ENCODE measurements at regions not wholly inside any gene's neighbourhood (a gene's known extent, or its start where the extent isn't known, plus 50 kb on each side); places are given as distances from the start of the nearest gene placed in this dataset.
"Not testable (repeated sequence)": the region's sequence is repeated elsewhere in the genome, so short reads cannot be mapped to it uniquely, and the experiment has no call there.

DNA sequence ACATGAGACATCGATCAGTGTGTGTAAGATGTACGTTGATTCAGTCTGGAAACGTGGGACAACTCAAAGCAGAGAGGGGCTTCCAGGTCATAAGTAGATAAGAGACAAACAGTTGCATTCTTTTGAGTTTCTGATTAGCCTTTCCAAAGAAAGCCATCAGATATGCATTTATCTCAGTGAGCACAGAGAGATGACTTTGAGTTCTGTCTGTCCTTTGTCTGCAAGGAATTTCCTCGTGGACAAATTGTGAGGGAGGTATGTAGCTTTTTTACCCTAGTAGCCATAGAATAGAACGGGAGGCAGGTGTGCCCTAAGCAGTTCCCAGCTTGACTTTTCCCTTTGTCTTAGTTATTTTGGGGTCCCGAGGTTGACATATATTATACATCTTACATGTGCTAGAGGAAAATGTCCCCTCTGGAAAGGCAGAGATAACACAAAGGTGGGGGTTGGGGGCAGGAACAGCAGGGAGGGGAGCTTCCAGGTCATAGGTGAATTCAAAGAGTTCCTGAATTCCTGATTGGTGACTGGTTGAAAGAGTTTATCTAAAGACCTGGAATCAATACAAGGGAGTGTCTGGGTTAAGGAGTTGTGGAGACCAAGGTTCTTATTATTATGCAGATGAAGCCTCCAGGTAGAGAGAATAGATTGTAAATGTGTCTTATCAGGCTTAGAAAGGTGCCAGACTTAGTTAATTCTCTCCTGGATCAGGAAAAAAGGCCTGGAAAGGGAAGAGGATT is 237.0 kb downstream of the NFATC2 start:
- DNase-seq: no peak

DNA sequence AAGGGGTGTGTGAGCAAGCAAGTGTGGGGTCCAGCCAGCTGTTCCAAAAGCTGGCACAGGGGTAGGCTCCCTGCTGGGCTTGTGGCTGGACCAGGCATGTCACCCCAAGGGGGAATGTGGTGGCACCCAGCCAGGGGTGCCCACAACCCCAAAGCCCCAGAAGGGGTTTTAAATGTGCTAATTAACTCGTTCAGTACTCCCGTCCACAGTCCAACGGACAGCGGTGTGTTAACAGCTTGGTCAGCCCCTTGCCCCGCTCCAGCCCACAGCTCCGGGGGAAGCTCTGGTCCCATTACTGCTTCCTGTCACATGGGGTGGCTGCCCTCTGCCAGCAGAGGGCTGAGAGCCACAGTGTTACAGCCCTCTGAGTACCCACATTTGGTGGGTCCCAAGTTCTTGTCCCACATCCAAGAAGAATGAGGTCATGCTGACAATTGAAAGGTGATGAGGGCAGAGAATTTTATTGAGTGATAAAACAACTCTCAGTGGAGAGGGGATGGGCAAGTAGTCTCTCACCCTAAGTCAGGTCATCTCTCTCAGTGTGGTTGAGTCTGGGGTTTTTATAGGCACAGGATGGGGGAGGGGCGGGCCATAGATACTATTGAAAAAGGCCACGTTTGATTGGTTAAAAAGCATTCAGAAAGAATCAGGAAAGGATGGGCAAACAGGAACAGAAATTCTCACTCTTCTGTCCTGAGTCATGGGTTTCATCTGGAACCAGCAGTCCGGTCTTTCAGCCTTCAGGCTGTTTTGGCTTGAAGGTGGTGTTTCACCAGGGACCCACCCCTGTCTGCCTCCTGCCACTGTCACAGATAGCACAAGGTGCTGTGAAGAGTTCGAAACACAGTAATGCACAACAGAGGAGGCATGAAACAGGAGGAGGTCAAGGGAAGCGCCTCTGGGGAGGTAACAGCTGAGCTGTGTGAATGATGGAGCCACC is 238.5 kb downstream of the NFATC2 start:
- no peak for DNase-seq

DNA sequence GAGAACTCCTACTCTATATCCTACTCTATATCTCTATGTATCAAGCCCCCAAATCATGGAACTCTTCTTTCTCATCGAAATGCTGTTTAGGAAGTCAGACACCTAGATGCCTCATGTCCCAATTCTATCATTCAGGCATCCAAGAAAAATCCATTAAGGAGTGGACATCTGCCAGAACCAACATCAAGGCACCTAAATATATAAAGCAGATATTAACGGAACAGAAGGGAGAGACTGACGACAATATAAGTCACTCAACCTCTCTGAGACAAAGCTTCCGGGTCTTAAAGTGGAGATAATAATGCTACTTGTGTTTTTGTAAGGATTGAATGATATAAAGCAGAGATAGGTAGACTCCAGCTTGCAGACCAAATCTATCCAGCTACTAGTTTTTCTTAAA is 241.5 kb downstream of the NFATC2 start:
- DNase-seq: no peak

DNA sequence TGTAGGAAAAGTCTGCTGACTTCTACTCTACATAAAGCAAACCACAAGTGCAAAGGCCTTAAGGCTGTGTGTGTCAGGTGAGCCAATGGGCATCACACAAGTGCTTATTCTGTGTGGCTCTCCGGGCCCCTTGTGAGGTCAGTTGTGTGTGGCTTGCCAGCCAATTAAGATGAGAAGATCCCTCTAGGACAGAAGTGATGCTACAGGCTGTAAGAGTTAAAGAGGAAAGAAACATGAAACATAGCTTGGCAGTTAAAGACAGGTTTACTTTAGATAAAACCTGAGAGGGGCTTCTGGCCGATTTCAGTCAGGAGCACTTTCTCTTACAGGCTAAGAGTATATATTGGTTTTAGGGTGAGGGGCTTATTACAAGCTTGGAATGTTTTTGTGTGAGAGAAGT is 242.4 kb downstream of the NFATC2 start:
- no peak for DNase-seq

DNA sequence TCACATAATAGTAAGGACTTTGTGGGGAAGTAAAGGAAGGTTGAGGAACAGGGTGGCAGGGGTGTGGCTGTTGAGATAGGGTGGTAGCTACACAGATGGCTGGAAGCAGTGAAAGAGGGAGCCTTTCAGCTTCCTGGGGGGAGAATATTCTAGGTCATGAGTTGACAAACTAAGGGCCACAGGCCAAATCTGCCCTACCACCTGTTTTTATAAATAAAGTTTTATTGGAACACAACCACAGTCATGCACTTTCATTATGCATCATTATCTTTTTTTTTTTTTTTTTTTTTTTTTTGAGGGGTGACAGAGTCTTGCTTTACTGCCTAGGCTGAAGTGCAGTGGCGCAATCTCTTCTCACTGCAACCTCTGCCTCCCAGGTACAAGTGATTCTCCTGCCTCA is 243.1 kb downstream of the NFATC2 start:
- no peak for DNase-seq

DNA sequence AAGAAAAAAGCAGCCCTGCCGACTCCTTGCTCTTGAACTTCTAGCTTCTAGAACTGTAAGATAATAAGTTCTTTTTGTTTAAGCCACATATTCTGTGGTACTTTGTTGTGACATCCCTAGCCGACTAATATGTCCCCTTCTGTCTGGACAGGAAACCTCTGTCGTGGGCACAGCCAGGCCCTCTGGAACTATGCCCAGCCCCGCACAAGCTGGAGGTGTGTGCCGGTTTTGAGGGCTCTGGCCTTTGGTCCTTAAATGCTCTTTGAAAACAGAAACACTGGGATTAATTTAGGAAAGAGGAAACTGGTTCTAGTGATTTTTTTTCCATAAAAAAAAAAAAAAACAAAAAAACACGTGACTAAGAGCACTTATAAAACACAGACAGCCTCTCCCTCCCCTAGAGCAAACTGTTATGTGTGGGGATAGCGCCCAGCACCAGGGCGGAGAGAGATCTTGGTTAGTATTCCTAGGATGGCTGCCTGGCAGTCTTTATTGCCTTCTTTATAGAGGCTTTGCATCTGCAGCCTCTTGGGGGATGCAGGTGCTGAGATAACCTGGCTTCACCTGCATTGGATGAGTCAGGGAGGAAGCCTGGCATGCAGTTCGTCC is 244.3 kb downstream of the NFATC2 start:
- DNase-seq: no peak

DNA sequence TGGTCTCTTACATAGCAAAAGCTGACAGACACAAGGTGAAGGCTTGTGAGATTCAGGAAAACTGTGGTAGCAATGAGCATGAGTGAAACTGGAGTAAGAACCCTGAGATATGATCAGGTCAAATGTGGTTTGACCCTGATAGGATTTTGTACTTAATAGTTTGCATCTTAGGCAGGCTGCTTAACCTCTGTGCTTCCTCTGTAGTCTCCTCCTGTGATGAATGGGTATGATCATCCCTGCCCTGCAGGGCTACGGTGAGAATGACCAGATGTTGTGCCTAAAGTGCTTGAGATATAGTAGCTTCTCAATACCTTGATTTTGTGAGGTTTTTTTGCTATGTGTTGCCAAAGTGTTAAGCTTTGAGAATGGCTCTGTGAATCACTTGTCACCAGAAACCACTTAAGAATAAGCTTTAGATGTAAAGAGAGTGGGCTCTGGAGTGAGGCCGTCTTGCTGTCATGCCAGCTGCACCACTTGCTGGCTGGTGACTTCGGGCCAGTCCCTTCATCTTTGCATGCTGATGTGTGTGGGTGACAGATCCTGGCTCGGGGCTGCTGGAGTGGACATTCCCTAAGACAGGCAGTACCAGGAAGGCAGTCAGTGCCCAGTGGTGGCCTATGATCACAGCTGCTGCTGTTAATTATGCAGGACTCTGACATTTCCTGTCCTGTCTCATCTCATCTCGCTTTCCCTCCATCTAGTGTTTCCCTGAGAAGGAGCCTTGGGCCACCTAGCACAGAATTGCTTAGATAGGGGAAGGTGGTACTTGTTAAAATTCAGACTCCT is 254.7 kb downstream of the NFATC2 start:
- DNase-seq: no peak

DNA sequence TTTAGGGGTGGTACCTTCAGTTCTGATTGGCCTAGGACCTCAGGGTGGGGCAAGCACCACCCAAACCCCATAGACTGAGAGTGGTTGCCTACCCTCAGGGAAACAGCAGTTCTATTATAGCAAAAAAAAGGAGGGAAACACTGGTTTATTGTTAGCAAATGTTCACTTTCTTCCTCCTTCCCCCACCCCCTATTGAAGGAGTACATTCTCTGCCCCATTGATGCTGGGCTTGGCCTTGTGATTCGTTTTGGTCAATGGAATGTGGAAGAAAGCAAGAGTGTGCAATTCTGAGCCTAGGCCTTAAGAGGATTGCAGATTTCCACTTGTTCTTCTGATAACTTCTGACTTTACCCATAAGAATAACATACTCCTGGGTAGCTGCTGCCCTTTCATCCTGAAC is 255.8 kb downstream of the NFATC2 start:
- DNase-seq: no peak

DNA sequence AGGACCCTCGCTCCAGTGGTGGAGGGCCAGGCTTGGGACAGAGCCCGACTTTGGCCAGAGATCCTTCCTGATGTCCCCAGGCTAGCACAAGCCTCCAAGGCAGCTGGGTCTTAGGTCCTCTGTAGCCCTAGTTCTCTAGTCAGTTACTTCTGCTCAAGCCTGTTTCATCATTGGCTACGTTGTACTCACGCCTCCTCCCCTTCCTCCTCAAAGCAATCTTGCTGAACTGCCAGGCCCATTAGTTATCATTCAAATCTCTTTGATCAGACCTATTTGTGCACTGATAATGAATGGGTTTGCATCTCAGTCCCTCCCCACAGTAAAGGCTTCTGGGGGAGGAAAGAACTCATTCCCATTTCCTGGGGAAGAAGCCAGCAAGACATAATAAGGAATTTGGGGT is 256.8 kb downstream of the NFATC2 start:
- no peak for DNase-seq

DNA sequence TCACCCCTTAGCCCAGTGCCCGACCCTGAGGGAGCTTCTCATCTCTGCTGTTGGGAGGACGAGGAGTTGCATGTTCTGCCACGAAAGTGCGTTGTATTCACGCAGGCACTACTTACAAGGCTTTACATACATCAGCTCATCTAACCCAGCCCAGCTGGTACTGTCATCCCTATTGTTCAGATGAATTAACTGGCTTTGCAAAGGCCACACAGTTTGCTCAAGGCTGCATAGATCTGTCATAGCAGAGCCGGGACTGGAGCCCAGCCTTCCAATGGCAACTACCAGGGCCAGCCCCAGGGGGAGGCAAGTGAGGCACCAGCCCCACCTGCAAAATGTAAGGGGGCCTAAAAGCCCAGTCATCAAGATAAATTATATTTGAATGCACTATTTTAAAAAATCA is 257.6 kb downstream of the NFATC2 start:
- DNase-seq: no peak

DNA sequence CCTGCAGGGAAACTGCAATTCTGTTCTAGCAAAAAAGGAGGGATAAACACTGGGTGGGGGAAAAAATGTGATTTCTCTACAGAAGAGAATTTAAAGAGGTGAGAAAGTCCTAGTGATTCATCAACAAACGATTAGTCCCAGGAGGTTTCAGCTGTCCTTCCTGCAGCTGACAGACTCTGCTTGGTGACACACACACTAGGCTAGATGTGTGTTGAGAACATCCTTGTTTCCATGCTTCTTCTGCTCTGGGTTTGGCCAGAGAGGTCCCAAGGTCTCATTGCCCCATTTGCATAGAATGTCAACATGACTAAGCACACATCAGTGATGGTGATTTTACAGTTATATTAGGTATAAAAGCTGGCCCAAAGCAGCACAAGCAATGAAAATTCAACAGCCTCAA is 258.3 kb downstream of the NFATC2 start:
- DNase-seq: no peak

DNA sequence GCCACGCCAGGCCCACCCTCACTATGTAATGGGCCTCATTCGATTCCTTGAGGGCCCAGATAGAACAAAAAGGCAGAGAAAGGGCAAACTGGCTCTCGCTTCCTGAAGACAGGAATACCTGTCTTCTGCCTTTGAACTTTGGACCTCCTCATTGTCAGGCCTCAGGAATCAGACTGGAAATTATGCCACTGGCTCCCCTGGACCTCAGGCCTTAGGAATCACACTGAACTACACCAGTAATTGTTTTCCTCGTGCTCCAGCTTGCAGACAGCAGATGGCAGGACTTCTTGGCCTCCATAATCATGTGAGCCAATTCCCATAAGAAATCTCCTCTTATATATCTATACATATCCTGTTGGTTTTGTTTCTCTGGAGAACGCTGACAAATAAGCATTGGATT is 258.6 kb upstream of the KCNG1 start:
- DNase-seq: no peak

DNA sequence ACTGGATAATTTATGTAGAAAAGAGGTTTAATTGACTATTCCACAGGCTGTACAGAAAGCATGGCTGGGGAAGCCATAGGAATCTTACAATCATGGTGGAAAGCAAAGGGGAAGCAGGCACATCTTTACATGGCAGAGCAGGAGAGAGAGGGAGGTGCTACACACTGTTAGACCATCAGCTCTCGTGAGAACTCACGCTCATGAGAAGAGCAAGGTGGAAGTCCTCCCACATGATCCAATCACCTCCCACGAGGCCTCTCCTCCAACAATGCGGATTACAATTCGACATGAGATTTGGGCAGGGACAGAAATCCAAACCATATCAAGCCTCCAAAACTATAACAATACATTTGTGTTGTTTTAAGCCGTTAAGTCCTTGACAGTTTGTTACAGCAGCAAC is 257.1 kb upstream of the KCNG1 start:
- DNase-seq: no peak

DNA sequence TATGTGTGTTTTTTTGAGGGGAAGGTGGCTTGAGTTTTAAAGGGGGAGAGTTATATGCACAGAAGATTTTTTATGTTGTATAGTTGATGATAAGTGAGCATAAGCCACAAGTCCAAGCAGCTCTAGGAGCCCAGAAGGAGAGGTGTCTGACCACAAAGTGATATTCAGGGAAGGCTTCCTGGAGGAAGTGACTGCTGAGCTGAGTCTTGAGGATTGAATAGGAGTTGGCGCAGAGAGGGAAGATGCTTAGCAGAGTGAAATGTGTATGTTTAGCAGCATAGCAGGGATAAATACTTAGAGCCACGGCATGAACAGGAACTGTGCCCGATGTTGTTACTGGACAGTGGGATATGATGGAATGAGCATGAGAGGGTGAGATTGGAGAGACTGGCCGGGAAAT is 255.1 kb upstream of the KCNG1 start:
- no peak for DNase-seq

DNA sequence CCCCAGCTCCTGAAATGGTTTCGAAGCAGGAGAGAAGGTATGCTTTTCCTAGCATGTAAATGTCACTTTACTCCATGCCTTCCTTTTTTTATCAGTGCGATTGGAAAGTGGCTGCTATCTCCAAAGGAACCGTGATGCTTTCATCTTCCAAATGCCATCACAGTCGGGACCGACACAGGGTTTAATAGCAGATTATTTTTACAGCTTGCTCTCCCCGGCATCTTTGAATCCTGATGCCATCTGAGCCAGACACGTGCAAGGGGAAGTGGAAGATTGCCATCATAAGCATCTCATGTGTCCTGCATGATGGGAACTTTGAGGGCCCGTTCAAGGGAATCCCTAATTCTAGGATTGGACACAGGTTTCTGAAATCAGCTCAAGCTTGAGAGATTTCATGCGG is 253.4 kb upstream of the KCNG1 start:
- no peak for DNase-seq

DNA sequence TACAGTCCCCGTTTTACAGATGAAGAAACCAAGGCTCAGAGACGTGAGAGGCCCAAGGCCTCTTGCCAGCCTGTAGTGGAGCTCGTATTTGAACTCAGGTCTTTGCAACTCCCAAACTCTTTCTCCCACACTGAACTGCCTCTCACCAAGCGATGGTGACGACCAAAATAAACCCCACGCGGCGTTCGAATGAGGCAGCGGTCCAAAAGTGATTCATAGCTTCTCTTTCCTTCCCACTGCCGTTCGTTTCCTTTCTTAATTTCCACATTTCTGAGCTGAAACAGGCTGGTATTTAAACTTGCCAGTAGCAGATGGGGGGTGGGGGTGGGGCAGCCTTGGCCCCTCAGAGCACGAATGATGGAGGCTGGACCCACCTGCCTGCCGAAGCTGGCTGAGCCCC is 252.9 kb upstream of the KCNG1 start:
- no peak for DNase-seq

DNA sequence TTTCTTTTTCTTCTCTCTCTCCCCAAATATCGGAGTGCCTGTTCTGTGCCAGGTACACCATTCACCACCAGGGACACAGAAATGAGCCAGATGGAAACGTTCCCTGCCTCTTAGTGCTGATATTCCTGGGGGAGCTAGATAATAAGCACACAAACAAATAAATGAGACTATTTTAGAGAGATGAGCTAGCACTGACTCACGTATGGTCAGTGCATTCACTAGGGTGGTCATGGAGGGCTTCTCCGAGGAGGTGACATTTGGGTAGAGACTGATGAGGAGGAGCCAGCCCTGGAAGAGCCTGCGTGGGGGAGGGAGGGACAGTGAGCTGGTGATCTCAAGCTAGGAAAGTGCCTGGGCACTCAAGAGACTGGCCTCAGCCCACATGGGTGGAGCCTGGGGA is 252.3 kb upstream of the KCNG1 start:
- DNase-seq: no peak

DNA sequence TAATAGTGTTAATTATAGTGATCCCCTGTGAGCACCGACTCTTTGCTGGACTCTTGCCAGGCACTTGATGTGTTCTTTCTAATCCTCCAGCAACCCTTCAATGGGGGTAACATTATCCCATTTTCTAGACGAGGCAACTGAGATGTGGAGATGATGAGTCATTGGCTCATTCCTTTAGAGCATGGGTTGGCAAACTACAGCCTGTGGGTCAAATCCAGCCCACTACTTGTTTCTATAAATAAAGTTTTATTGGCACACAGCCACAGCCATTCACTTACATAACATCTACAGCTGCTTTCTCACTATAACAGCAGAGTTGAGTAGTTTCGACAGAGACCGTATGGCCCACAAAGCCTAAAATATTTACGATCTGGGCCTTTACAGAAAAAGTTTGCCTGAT is 249.5 kb upstream of the KCNG1 start:
- DNase-seq: no peak

DNA sequence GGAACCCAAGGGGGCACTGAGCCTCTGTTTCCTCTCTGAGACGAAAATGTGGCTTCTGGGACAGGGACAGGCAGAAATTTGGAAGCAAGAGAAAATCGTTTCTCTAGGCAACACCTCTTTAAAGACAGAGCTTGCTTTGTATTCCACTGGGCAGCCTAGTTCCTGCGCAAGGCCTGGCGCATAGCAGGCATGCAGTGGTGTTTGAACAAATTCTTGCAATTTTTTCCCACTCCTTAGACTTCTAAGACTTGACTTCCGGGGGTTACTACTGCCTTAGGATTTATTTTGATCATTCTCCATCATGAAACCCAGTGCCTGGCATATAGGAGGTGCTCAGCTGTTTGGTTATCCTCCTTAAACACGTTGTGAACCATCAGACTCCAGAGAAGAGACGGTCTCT is 249.0 kb upstream of the KCNG1 start:
- no peak for DNase-seq

DNA sequence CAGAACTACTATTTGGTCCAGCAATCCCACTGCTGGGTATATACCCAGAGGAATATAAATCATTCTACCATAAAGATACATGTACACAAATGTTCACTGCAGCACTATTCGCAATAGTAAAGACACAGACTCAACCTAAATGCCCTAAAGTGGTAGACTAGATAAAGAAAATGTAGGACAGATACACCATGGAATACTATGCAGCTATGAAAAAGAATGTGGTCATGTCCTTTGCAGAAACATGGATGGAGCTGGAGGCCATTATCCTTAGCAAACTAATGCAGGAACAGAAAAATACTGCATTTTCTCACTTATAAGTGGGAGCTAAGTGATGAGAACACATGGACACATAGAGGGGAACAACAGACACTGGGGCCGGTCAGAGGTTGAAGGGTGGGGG is 248.4 kb upstream of the KCNG1 start:
- not testable (repeated sequence) for DNase-seq

DNA sequence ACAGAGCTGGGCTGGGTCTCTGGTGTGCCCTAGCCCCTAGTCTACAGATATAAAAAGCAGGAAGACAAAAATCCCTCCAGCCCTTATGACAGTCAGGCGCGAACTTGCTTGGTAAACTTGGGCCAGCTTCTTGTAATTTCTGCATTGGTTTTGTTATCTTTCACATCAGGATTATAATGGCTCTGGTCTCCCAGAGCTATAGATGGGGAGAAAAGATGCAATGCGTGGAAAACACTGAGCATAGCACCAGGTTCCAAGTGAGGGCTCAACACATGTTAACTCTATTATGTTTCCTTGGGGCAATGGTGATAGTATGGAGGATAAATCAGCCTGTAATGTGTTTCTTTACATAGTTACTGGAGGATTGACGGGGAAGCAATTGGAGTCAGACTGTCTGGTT is 246.8 kb upstream of the KCNG1 start:
- no peak for DNase-seq

DNA sequence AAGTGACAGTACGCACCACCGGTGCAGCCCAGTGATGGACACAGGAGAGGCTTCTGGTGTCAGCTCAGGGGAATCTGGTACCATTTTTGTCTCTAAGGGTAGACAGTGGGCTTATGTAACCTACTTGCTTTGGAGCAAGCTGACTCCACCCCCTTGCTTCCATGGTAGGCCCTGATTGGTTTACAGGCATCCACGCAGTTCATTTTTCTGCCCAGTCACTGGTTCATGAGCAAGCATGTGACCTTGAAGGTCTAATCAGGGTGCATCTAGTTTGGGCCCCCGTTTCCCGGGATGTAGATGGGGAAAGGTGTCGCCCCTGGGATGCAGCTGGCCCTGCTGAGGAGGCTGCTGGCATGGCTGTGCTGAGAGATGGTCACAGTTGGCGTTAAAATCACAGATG is 244.8 kb upstream of the KCNG1 start:
- no peak for DNase-seq

DNA sequence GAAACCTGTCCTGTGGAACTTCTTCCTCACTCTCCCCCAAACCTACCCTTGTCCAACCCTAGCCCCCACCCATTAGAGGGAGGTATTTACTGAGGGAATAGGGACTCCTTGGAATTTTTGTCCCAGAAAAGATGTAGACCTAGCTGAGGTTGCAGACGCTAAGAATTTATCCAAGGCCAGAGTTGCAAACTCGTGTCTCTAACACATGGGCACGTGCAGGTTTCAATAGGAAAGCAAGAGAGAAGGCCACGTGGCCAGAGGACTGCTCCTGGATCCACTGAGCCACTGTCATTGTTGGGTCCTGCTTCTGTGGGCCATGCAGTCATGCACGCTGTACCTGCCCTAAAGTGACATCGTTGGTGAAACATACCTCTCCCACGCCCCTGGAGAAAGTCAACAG is 243.4 kb upstream of the KCNG1 start:
- no peak for DNase-seq
